NB4 (cell line): ENCODE measurements at regions not wholly inside any gene's neighbourhood (a gene's known extent, or its start where the extent isn't known, plus 50 kb on each side); places are given as distances from the start of the nearest gene placed in this dataset.

ENCODE experiments used
- DNase-seq: peaks from one replicate; pipeline ENCODE4 v3.0.0; 2010; ENCODE audit warnings: low read depth
- H3K4me3 ChIP-seq: one replicate; pipeline ENCODE4 v1.5.1; 2011; ENCODE audit warnings: mild to moderate bottlenecking, low read depth, low read length, moderate library complexity
- CTCF ChIP-seq: IDR thresholded peaks from one replicate; pipeline ENCODE4 v1.5.1; 2012; ENCODE audit warnings: low read depth, low read length
- MAX ChIP-seq: IDR thresholded peaks from 2 replicates; pipeline ENCODE4 v1.6.1; 2011; ENCODE audit warnings: low read depth, low read length
- MYC ChIP-seq: IDR thresholded peaks from 2 replicates; pipeline ENCODE4 v1.6.1; 2011; ENCODE audit warnings: low read depth, low read length
- POLR2A ChIP-seq: IDR thresholded peaks from 2 replicates; pipeline ENCODE4 v1.6.1; 2011; ENCODE audit warnings: mild to moderate bottlenecking; ENCODE audit not compliant: insufficient read length; ENCODE audit errors: extremely low read depth

DNA sequence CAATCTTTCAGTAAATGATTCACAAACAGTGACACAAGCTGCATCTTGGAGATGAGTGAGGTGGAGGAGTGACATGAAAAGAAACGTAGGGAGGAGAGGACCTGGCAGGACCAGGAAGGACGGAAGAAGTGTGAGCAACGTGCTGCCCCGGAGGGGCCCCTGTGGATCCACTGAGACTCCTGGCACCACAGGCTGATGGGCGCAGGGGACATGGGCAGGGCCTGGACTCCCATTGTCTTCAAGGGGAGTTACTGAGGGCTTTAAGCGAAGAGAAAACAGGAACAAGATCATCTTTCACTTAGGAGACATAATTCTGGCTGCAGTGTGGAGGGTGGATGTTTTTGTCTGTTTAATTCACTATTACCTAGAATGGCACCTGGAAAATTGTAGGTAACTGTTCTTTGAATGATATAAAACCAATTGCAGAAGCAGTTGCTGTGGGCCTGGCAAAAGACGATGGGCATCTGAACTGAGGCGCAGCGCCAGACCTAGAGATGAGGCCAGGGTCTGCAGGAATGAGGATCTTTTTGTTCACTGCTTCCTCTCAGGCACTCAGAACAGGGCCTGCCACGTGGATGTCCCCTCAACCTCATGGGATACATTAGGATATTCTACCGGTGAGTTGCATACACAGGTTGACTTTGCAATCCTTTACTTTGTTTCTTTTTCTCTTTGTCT, 156.4 kb downstream of the TMEM18 start:
- DNase-seq: no peak
- TF ChIP-seq MAX (no peak), MYC (no peak), CTCF (no peak), POLR2A (no peak)
- no peak overlapping the region for H3K4me3 ChIP-seq

- H3K4me3 ChIP-seq: no peak overlapping the region
- no peak for DNase-seq
- TF ChIP-seq MYC: no peak
- TF ChIP-seq CTCF: no peak
- TF ChIP-seq MAX: no peak
- no peak for TF ChIP-seq POLR2A
Observed at GRCh38 chr2:516944-517343, 160.3 kb downstream of the TMEM18 start.

DNA sequence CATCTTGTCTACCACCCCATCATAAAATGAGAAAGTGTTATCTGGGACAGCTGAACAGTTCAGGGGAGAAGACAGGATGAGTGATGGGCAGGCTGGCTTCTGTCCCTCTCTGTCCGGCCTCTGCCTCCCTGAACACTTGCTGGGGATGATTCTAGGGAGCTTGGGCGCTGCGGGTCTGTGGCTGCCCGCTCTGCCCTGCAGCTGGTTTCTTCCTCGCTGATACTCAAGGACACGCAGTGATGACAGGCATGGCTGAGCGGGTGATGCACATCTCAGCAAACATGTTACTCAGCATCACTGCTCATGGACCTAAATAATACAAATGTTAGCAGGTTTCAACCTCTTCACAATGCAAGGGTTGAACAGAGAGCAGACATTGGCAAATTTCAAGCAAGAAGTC, 161.1 kb downstream of the TMEM18 start:
- TF ChIP-seq POLR2A (no peak), CTCF (no peak), MAX (no peak), MYC (no peak)
- H3K4me3 ChIP-seq: no peak overlapping the region
- no peak for DNase-seq

- DNase-seq: no peak
- no peak overlapping the region for H3K4me3 ChIP-seq
- no peak for TF ChIP-seq MAX
- no peak for TF ChIP-seq MYC
- TF ChIP-seq POLR2A: no peak
- no peak for TF ChIP-seq CTCF
Observed at GRCh38 chr2:515441-516127, 161.6 kb downstream of the TMEM18 start.

DNA sequence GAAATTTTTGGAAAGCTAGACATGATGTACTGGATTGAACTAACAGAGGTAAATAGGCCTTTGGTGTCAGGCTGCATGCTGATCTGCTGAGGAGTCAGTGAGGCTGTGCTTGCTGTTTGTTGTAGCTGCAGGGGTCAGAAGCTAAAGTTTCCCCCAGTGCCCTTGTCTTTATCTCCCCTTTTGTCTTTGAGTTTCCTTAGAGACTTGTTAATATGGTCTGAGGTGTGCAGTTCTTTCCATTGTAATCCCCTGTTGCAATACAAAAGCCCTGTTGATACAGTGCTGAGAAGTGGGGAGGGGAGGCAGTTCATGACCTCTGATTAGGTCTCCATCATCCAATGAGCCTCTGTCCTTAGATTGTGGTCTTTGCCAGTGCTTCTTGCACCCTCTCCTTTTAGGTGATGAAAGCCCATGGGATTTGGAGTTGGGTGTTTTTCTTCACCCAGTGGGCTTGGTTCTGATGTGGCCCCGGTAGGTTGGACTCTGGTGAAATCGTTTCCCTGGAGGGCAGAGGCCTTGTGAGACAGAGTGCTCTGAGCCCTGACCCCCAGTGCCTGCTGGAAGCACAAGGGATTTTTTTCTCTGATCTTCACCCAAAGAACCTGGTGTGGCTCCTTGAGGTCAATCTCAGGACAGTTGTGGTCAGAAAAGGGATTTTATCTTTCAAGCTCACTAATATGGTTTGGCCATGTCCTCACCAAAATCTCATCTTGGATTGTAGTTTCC, 163.1 kb downstream of the TMEM18 start:
- H3K4me3 ChIP-seq: no peak overlapping the region
- TF ChIP-seq POLR2A (no peak), CTCF (no peak), MYC (no peak), MAX (no peak)
- DNase-seq: no peak
